HepG2 (cell line): ENCODE measurements at regions not wholly inside any gene's neighbourhood (a gene's known extent, or its start where the extent isn't known, plus 50 kb on each side); places are given as distances from the start of the nearest gene placed in this dataset.
A peak's percentile ranks its signal among the peaks of the same experiment; 100 is the strongest.

ENCODE experiments used
- BHLHE40 ChIP-seq: IDR thresholded peaks from 2 replicates; pipeline ENCODE4 v1.6.1; 2011; ENCODE audit warnings: low read length, improper control_type of control experiment
- CCAR2 ChIP-seq: fragments of 200-400 bp; formaldehyde crosslinking; optimal IDR thresholded peaks from 2 replicates; pipeline ENCODE3; 2018; ENCODE audit warnings: low read depth, mild to moderate bottlenecking, low read length, moderate library complexity
- EHMT2 ChIP-seq: fragments of 200-600 bp; sonication (generic); IDR thresholded peaks from 2 replicates; pipeline ENCODE4 v1.7.0; 2017; ENCODE audit warnings: antibody characterized with exemption, low read depth, low read length, borderline replicate concordance
- FOSL2 ChIP-seq: sonication (generic); formaldehyde crosslinking; IDR thresholded peaks from 2 replicates; pipeline ENCODE4 v1.4.0; 2020; ENCODE audit warnings: missing genetic modification reagents
- FOXC1 ChIP-seq: sonication (generic); formaldehyde crosslinking; IDR thresholded peaks from 2 replicates; pipeline ENCODE4 v1.8.0; 2022; ENCODE audit warnings: mild to moderate bottlenecking, missing genetic modification reagents, borderline replicate concordance
- FOXK1 ChIP-seq: sonication (generic); formaldehyde crosslinking; IDR thresholded peaks from 2 replicates; pipeline ENCODE4 v1.4.0; 2020; ENCODE audit warnings: low read depth, missing genetic modification reagents, borderline replicate concordance
- HNF4A ChIP-seq: sonication (generic); formaldehyde crosslinking; IDR thresholded peaks from 2 replicates; pipeline ENCODE4 v1.4.0; 2020; ENCODE audit warnings: missing genetic modification reagents
- HNRNPLL ChIP-seq: fragments of 200-400 bp; formaldehyde crosslinking; IDR thresholded peaks from 2 replicates; pipeline ENCODE4 v1.6.1; 2017; ENCODE audit warnings: mild to moderate bottlenecking, low read depth, low read length; ENCODE audit not compliant: poor library complexity, severe bottlenecking
- HOXA5 ChIP-seq: sonication (generic); formaldehyde crosslinking; IDR thresholded peaks from 2 replicates; pipeline ENCODE4 v1.4.0; 2020; ENCODE audit warnings: missing genetic modification reagents
- KLF12 ChIP-seq: sonication (generic); formaldehyde crosslinking; IDR thresholded peaks from 2 replicates; pipeline ENCODE4 v1.4.0; 2020; ENCODE audit warnings: missing genetic modification reagents, borderline replicate concordance
- MAF1 ChIP-seq: sonication (generic); formaldehyde crosslinking; IDR thresholded peaks from 2 replicates; pipeline ENCODE4 v1.5.0; 2020; ENCODE audit warnings: missing genetic modification reagents, borderline replicate concordance
- PITX1 ChIP-seq: sonication (generic); formaldehyde crosslinking; IDR thresholded peaks from 2 replicates; pipeline ENCODE4 v1.5.1; 2020; ENCODE audit warnings: mild to moderate bottlenecking, missing genetic modification reagents
- TAF1 ChIP-seq: sonication (generic); formaldehyde crosslinking; IDR thresholded peaks from 2 replicates; pipeline ENCODE4 v1.4.0; 2020; ENCODE audit warnings: missing genetic modification reagents
- TEAD3 ChIP-seq: optimal IDR thresholded peaks from 2 replicates; pipeline ENCODE3; 2016; ENCODE audit warnings: borderline replicate concordance
- ZBTB7B ChIP-seq: sonication (generic); formaldehyde crosslinking; IDR thresholded peaks from 2 replicates; pipeline ENCODE4 v1.4.0; 2020; ENCODE audit warnings: missing genetic modification reagents
- ZFP37 ChIP-seq: sonication (generic); formaldehyde crosslinking; IDR thresholded peaks from 2 replicates; pipeline ENCODE4 v1.4.0; 2020; ENCODE audit warnings: missing genetic modification reagents, borderline replicate concordance
- ZNF260 ChIP-seq: sonication (generic); formaldehyde crosslinking; IDR thresholded peaks from 2 replicates; pipeline ENCODE4 v1.4.0; 2020; ENCODE audit warnings: missing genetic modification reagents, low read depth, mild to moderate bottlenecking, borderline replicate concordance
- ZNF264 ChIP-seq: sonication (generic); formaldehyde crosslinking; IDR thresholded peaks from 2 replicates; pipeline ENCODE4 v1.4.0; 2020; ENCODE audit warnings: missing genetic modification reagents
- ZNF567 ChIP-seq: sonication (generic); formaldehyde crosslinking; IDR thresholded peaks from 2 replicates; pipeline ENCODE4 v1.8.1; 2023; ENCODE audit warnings: mild to moderate bottlenecking, missing genetic modification reagents, borderline replicate concordance
- ZNF607 ChIP-seq: sonication (generic); formaldehyde crosslinking; IDR thresholded peaks from 2 replicates; pipeline ENCODE4 v1.5.1; 2020; ENCODE audit warnings: missing genetic modification reagents, mild to moderate bottlenecking, borderline replicate concordance
- ZNF615 ChIP-seq: sonication (generic); formaldehyde crosslinking; IDR thresholded peaks from 2 replicates; pipeline ENCODE4 v1.5.0; 2020; ENCODE audit warnings: mild to moderate bottlenecking, missing genetic modification reagents, borderline replicate concordance
- ZNF678 ChIP-seq: sonication (generic); formaldehyde crosslinking; IDR thresholded peaks from 2 replicates; pipeline ENCODE4 v1.4.0; 2020; ENCODE audit warnings: mild to moderate bottlenecking, missing genetic modification reagents
- ZNF777 ChIP-seq: sonication (generic); formaldehyde crosslinking; IDR thresholded peaks from 2 replicates; pipeline ENCODE4 v1.4.0; 2020; ENCODE audit warnings: missing genetic modification reagents
- ZSCAN22 ChIP-seq: sonication (generic); formaldehyde crosslinking; IDR thresholded peaks from 2 replicates; pipeline ENCODE4 v1.4.0; 2020; ENCODE audit warnings: mild to moderate bottlenecking, missing genetic modification reagents
- TF ChIP-seq, protein P1 (sequence below): sonication (generic); formaldehyde crosslinking; IDR thresholded peaks from 2 replicates; pipeline ENCODE4 v1.4.0; 2020; ENCODE audit warnings: missing genetic modification reagents
- TF ChIP-seq, protein P2 (sequence below): sonication (generic); formaldehyde crosslinking; IDR thresholded peaks from 2 replicates; pipeline ENCODE4 v1.8.0; 2022; ENCODE audit warnings: mild to moderate bottlenecking, missing genetic modification reagents; ENCODE audit not compliant: insufficient replicate concordance
- TF ChIP-seq, protein P3 (sequence below): sonication (generic); formaldehyde crosslinking; IDR thresholded peaks from 2 replicates; pipeline ENCODE4 v1.4.0; 2020; ENCODE audit warnings: missing genetic modification reagents

DNA sequence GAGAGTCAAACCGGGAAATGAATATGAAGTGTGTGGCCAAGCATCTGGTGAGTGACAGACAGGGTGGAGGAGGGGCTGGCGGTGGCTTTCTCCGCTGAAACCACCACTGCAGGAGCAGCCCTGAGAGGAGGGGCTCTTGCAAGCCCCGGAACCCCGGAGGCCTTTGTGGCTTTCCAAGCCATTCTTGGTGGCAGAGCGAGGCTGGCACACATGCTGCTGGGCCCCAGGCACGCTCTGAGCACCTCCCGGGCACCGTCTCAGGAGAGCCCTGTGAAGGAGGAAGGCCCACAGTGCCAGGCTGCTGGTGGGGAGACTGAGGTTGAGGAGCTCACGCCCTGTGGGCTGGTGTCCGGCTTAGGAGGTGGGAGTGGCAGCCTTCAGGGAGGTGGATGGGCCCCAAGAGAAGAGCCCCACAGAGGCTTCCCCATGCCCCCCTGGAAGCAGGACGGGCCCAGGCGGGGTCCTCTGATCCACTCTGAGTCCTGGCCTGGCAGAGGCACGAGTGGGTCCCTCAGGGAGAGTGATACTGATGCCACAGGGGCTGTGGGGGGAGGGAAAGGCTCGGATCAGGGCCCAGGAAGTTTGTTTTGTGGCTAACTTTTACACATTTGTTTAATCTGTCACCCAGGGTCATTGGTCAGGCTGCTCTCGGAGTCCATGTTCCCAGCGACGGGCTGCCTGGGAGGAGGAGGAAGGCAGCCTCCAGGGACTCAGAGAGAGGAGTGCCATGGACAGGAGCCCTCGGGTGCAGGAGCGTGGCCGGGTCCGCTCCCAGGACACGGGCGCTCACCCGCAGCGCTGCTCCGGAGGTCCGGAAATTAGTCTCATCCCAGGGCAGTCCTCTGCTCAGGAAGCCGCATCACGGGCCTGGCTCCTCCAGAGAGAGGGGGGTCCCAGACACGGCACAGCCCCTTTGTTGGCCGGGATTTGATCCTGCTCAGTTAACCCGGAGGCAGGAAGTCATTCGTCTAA lies 170.7 kb downstream of the ERMARD start (continued):
- TF ChIP-seq ZNF678 (CRISPR knock-in tag) (no peak), TEAD3 (CRISPR knock-in tag) (peak; percentile 6), ZNF567 (CRISPR knock-in tag) (no peak), ZNF260 (no peak), PITX1 (CRISPR knock-in tag) (peak; percentile 79), FOXK1 (CRISPR knock-in tag) (peak; percentile 40; the same call in 1 of the 2 replicates), HNRNPLL (peak; percentile 36), ZNF607 (no peak), ZSCAN22 (CRISPR knock-in tag) (no peak), FOSL2 (CRISPR knock-in tag) (0 out of 2 replicates have a peak, but pooled peaks have one; percentile 14), TAF1 (CRISPR knock-in tag) (peak; percentile 60; the same call in 1 of the 2 replicates), EHMT2 (no peak), HOXA5 (CRISPR knock-in tag) (no peak), ZBTB7B (peak; percentile 69; the same call in 1 of the 2 replicates), HNF4A (CRISPR knock-in tag) (peak; percentile 69), KLF12 (CRISPR knock-in tag) (peak; percentile 58; the same call in 1 of the 2 replicates), BHLHE40 (no peak), ZNF615 (no peak), ZFP37 (CRISPR knock-in tag) (no peak), MAF1 (CRISPR knock-in tag) (no peak), ZNF777 (CRISPR knock-in tag) (peak; percentile 76), FOXC1 (CRISPR knock-in tag) (no peak; the same call in 1 of the 2 replicates), ZNF264 (CRISPR knock-in tag) (0 out of 2 replicates have a peak, but pooled peaks have one; percentile 32), CCAR2 (no peak)
- TF ChIP-seq, protein P1, sequence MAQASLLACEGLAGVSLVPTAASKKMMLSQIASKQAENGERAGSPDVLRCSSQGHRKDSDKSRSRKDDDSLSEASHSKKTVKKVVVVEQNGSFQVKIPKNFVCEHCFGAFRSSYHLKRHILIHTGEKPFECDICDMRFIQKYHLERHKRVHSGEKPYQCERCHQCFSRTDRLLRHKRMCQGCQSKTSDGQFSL (CRISPR knock-in tag): no peak
- TF ChIP-seq, protein P2, sequence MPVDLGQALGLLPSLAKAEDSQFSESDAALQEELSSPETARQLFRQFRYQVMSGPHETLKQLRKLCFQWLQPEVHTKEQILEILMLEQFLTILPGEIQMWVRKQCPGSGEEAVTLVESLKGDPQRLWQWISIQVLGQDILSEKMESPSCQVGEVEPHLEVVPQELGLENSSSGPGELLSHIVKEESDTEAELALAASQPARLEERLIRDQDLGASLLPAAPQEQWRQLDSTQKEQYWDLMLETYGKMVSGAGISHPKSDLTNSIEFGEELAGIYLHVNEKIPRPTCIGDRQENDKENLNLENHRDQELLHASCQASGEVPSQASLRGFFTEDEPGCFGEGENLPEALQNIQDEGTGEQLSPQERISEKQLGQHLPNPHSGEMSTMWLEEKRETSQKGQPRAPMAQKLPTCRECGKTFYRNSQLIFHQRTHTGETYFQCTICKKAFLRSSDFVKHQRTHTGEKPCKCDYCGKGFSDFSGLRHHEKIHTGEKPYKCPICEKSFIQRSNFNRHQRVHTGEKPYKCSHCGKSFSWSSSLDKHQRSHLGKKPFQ: no peak
- TF ChIP-seq, protein P3, sequence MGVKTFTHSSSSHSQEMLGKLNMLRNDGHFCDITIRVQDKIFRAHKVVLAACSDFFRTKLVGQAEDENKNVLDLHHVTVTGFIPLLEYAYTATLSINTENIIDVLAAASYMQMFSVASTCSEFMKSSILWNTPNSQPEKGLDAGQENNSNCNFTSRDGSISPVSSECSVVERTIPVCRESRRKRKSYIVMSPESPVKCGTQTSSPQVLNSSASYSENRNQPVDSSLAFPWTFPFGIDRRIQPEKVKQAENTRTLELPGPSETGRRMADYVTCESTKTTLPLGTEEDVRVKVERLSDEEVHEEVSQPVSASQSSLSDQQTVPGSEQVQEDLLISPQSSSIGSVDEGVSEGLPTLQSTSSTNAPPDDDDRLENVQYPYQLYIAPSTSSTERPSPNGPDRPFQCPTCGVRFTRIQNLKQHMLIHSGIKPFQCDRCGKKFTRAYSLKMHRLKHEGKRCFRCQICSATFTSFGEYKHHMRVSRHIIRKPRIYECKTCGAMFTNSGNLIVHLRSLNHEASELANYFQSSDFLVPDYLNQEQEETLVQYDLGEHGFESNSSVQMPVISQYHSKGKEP: no peak
